Hematopoietic multipotent progenitor cell treated with erythropoietin and hydrocortisone succinate and interleukin-3 and kit ligand, for 8 days (in vitro differentiated cells): ENCODE measurements at regions not wholly inside any gene's neighbourhood (a gene's known extent, or its start where the extent isn't known, plus 50 kb on each side); places are given as distances from the start of the nearest gene placed in this dataset.

ENCODE experiments used
- DNase-seq: peaks from one replicate; pipeline ENCODE4 v3.0.0-alpha.2; 2015

DNA sequence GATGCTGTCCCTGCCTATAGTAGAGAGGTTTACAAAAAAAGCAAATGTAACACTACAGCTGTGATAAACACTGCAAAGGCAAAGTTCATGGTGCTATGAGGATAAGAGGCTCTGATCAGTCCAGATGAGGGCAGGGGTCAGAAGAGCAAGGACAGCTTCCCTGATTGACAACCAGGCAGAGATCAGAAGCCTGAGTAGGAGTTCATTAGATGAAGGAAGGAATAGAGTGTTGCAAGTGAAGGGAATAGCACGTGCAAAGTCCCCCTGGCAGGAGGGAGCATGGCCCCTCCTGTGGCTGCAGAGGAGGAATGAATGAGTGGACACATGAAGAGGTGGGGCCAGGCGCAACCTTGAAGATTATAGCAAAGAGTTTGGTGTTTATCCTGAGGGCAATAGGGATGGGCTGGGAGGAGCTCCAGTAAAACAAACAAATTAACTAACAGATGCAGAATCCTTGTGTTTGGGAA lies 208.4 kb upstream of the IRX5 start:
- DNase-seq = no peak

DNA sequence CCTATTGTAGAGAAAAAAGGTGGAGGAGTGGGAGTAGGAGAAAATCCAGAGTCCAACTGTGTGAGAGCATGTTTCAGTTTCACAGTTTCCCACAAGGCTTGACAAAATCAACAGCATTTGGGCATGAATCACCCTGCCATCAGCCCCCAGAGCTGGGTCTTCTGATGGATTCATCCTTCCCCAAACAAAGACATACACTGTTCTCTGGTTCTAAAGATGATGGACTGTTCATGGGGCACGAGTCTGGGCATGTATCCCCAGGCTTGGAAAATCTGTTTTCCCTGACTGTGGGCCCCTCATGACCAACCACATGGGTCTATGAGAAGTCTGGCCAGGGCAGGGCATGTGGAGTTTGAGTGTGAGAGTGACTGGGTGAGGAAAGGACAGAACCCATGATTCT lies 210.4 kb upstream of the IRX5 start:
- no peak for DNase-seq

DNA sequence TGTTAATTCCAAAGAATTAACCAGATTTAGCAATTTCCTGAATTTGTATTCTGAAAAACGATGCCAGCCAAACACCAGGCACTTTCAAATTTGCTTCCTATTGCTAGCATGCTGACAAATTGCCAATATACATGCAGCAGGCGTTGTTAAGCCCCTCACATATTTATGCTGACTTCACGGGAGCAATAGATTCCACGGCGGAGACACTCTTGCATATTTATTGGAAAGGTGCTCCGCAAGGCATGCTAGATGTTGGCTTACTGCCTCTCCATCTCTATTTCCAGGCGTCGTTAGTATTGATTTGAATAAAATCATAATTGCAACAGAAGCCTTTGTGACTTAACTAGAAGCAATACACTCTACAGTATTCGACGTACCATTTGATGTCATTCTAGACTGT lies 211.0 kb upstream of the IRX5 start:
- no peak for DNase-seq

DNA sequence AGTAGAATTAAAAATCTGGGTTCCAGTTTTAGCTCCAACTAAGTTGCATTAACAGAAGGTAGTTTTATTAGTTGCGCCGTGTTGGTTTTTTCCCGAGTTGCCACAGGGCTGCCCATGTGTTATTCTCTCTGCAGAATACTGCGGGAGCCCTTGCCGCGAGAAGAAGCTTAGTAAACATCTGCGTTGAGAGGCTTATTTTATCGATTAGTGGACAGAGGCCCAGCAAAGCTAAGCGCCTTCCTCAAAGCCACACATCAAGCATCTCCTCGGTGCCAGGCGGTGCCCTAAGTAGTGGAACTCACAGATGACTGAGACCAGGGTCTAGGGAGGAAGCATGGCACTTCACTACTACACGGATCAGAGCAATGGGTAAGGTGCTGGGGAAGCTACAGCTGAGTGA lies 212.3 kb upstream of the IRX5 start:
- no peak for DNase-seq

DNA sequence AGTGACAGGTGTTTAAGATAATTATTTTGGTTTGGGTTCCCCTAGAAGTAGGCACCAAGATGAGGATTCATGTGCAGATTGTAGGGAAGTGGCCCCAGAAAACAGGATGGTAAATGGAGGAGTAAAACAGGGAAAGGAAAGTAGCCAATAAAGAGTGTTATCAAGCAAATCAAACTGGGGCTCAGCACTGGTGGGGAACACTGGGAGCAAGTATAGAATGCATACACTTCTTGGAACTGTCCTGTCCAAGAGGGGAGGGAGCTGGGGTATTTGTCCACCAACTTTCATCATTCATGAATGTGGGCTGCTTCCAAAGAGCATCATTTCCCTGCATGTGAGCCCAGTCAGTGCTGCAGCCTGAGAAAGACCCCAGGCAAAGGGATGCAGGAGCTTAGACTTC lies 215.7 kb upstream of the IRX5 start:
- no peak for DNase-seq

DNA sequence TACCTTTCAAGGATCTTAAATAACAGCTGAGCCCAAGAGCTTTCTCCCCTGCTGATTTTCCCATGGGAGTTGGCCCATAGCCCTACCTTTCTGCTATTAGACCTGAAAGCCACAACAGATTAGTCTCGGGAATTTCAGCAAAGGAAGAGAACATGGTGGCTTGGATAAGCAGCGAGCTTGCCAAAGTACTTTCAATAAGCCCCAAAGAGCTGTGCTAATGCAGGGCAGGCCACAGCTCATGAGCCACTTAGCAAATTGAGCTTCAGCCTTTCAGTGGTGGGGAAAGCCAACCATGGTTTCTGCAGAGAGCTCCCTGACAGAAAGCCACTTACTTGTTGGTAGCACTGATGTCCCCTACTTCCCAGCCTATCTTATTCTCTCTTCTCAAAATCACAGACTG lies 217.8 kb upstream of the IRX5 start:
- no peak for DNase-seq

DNA sequence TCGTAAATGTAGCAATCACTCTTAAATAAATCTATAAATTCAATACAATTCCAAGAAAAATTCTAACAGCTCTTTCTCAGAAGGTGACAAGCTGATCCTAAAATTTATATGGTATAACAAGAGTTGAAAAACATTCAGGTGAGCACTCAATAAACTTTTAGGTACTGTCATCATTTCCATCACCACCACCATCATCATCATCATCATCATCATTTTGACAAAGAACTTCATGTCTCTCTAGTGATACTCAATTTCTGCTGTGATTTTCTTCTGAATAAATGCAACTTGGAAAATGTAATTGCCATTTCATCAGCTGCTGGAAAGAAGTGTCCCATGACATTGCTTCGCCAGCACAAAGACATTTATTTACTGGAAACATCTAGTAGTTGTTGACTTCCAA lies 222.9 kb upstream of the IRX5 start:
- DNase-seq = no peak

DNA sequence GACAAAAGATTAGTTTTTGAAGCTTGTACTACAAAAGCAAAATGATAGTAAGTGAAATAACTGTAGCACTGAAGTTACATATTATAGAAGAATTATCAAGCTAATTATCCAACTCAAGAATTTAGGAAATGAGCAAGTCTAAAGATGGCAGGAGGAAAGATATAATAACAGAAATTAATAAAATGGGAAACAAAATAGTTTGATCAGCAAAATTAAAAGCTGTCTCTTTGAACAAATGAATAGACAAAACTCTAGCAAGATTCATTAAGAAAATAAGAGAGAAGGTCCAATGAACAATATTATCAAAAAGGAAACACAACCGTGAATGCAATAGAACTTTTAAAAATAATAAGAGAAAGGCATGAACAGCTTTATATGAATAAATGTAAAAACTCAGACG lies 224.3 kb upstream of the IRX5 start:
- DNase-seq = no peak

DNA sequence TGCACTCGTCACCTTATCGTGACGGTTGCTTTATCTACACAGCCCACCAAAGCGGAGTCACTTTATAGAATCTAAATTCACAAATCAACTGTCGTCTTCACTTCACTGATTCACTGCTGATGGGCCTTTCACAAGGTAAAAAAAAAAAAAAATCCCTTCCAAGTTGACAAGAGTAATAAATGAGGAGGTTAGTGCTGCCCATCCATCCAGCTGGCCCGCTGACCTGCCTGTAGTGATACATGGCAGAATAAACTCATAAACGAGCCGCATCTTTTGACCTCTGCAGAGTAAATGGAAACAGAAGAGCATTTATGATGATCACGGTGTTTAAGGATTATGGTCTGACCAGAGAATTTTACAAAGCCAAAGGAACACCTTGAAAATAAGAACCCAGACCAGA lies 227.3 kb upstream of the IRX5 start:
- DNase-seq = no peak

DNA sequence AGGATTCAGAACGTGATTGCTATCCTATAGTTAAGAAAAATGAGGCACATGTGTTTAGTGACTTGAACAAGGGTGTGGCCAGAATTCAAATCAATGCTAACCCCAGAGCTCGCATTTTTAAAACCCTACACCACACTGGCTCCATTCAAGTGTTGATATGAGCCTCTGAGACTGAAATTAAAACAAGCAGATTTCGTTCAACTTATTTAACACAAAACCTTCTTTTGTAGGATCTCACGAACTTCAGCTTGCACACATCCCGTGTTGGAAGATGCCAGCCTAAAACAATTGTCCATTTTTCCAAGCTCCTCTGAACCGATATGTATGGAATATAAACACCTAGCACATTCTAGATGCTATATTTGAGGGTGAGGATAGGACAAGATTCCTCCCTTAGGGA lies 231.0 kb upstream of the IRX5 start:
- DNase-seq = no peak

DNA sequence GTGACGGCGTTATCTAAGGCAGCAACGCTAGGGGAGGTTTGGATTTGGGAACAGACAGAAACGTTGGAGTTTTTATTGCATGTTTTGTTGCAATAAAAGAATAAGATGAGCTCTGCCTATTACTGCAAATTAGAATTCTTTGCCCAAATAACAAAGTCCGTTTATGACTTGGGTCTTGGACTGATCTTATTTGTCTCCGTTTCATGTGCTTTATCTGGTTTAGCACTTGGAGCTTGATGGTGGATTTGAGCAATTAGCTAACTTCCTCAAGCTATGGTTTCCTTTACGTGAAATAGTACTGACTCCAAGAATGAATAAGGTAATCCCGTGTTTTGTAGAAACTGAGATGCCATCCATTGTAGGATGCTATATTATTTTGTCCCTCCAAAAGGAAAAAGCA lies 233.0 kb upstream of the IRX5 start:
- no peak for DNase-seq

DNA sequence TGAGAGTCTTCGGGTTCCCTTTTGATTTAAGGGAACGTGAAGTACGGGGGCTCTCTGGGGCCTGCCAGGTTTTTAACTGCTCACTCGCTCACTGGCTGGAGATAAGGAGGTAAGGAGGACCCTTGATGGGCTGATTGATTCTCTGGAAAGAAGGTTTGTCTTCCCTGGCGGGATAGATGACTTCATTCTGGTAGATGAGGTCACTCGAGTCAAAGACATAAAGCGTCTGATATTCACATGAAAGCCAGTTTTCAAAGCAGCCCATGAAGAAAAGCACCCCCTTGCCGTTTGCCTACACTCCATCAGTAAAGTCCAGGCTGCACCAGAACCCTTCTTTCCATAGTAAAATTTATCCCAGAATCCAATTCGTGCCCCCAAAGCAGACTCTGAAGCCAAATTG lies 233.7 kb upstream of the IRX5 start:
- no peak for DNase-seq

DNA sequence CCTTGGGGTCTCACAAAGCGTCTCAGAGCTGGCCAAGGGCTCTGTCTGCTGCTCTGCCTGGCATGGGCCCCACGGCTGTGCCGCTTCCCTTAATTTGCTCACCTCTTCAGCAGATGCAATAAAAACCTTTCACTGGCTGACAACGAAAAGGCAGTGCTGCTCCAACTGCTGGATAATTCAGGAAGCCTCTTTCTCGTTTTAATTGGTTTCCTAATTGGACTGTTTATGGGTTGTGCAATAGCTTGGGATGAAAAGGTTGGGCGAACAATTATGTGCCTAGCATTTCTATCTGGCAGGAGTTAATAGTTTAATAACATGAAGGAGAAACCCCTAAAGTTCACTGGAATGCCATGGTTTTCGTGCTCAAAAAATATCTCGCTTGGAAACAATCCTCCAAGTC lies 234.1 kb upstream of the IRX5 start:
- no peak for DNase-seq

DNA sequence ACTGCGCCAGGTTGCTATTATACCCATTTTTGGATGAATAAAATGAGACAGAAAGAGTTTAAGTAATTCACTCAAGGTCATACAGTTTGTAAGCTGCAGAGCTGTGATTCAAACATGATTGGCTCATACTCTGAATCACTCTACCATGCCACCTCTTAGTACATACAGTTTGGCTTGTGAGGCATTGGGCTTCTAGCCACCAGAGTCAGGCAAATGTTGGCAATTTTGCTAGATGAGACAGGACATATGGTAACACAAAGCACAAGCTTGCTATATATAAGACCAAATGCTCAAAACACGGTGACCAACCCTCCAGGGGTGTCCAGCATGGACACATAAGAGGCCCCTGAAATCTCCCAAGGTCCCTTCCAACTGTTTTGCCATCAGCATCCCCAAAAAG lies 236.0 kb upstream of the IRX5 start:
- DNase-seq = no peak

DNA sequence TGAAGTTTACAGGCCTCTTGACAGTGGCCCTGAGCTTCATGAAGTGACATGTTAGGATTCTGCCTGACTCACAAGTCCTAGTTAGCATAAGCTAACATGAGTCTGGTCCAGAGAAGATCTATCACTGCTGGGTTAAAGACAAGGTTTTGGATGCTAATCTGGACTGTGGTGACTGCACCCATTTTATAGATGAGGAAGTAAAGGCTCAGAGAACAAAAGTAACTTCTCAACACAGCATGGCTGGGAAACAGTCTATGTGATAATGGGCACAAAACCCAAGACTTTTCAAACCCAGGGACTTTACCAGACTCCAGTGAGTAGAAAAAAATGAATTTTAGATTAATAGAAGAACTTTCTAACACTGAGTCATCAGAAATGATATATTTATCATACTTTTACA lies 236.8 kb upstream of the IRX5 start:
- DNase-seq = no peak

DNA sequence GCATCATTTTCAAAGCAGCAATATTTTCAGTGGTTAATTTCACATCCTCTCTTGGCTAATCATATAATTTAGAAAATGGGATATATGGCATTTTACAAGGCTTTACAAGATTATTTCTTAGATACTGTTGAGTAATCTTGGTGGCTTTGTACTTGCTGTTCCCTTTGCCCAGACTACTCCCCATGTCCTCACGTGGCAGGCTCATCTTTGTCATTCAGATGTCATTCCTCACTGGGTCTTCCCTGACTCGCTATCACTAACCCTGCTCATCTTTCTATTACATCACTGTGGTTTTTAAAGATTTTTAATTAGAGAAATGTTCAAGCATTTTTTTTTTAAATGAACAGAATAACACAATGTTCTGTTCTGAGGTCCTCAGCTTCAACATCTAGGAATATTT lies 240.0 kb upstream of the IRX5 start:
- DNase-seq = no peak

DNA sequence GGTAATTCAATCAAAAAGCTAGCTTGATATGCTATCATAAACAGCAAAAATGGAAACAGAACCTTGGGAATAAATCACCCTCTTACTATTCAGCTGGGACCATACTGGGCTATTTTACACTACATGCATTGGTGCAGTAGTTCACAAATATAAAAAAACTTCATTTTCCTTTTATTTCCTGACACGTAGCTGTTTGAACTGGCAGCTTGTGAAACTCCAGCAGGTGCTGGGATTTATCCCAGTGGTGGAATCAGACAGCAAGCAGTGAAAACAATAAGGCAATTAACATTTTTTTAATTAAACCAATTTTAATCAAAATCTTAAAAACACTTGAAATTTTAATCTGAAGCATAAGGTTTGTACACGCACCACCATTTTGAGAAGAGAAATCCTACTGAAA lies 240.4 kb upstream of the IRX5 start:
- DNase-seq = no peak

DNA sequence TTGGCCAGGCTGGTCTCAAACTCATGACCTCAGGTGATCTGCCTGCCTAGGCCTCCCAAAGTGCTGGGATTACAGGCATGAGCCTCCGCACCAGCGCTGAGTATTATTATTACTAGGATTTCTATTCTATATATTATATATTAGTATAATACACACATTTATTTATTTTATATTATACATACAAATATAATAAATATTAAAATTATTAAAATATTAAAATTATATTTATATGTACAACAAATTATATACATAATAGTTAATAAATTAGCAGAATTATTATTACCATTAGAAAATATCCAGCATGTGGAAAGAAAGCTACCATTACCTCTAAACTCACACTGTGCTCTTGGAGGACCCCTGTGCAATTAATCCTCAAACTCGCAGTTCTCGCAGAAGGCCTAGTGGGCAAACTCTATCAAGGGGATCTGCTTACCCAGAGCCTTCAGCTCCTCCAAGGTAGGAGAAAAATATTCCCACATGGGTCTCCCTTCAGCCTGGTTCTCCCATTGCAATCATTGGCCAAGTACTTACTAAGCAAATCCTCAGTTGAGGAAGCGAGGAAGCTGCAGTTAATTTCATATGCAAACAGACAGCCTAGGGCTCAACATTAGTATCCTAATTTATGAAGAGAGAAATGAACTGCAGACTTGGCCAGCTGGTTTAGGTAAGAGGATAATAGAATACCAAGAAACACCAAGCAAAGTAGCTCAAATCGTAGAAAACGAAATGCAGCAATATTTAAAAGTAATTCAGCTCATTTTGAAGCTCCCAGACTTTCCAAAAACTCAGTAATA lies 241.4 kb upstream of the IRX5 start:
- no peak for DNase-seq

DNA sequence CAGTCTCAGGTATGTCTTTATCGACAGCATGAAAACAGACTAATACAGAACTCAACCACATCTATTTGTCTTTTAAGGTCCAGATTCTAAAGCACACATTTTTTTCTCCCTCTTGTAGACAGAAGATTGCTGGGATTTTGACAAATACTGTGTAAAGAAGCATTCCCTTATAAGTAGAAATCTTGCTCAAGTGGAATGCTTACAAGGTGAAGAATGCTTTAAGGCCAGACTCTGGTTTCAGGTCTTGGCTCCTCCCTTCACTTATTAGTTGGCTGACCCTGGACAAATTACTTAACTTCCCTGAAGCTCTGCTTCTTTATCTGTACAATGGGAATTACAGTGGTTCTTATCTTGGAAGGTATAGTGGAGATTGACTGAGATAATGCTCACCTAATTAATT lies 242.3 kb upstream of the IRX5 start:
- DNase-seq = no peak

DNA sequence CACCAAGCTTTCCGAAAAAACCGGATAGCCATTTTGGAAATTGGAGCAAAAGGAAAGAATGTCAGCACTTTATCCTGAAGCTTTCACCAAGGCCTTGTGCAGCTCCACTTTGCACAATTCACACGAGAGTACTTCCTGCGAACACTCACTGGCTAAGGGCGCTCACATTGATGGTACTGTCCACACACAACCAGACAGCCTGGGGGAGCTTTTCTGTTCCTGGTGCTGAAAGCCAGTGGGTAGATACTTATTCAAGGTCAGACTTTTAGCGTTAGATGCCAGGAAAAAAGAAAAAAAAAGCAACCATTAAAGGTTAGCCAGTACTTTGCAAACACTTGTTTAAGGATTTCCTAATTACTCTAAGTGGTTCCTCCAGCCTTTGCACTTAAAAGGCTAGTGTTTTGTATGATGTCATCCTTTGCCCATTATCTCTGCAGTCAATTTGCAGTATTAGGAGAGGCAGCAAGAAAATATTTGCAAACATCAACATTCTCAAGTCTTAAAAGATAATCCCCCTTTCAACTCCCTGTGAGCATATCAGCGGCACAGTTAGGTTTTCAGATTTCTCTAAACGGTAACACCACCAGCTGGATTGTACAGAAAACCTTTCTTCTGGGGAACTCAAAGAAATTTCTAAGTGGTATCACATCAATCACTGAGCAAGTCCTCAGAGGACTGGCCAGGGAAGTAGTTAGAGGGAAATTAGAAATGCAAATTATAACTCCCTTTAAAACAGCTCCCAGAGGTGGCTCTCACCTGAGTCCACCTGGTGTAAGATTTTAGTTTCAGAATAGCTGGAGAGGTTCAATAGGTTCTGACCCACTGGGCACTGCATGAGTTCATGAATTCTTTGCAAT lies 243.4 kb upstream of the IRX5 start:
- DNase-seq = no peak

DNA sequence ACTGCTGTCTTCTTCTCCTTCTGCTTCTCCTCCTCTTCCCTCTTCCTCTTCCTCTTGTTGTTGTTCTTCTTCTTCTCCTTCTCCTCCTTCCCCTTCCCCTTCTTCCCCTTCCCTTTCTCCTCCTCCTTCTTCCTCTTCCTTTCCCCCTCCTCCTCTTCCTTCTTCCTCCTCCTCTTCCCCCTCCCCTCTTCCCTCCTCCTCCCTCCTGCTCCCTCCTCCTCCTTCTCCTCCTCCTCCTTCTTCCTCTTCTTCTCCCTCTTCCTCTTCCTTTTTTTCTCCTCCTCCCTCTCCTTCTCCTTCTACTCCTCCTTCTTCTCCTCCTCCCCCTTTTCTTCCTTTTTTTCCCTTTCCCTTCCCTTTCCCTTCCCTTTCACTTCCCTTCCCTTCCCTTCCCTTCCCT lies 245.0 kb upstream of the IRX5 start:
- no peak for DNase-seq

DNA sequence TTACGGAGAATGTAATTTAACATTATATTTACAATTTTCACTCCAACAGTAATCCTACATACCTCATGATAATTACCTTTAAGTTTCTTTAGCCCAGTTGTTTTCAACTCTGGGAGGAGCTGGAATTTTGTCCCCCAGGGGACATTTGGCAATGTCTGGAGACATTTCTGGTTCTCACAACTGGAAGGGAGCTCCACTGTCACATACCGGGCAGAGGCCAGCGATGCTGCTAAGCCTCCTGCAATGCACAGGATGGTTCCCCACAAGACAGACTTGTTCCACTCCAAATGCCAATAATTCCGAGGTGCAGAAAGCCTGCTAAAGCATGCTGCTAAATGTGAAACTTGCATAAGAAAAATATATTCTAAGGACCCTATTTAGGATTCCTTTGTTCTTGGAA lies 251.1 kb upstream of the IRX5 start:
- DNase-seq = no peak

DNA sequence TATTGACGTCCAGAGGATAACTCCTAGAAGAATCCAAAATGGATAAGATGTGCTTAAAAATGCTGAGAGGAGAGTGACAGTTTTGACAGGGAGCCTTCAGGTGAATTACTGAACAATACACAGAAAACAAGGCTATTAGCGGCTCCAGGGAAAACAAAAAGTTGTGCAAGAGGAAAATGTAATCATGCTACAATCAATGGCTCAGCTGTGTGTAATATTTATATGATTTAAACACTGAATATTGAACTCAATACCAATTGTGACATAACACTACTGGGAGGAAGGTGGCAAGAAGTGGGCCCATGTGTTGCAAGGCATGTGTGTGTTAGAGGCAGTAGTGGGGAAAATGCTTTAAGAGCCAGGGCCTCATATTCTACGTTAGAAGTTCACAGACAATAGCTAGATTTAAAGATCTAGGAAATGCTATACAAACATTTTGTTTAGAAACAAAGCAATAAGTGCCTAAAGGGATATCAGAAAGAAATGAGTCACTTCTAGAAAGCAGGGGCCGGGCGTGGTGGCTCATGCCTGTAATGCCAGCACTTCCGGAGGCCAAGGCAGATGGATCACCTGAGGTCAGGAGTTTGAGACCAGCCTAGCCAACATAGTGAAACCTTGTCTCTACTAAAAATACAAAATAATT lies 253.2 kb upstream of the IRX5 start:
- no peak for DNase-seq

DNA sequence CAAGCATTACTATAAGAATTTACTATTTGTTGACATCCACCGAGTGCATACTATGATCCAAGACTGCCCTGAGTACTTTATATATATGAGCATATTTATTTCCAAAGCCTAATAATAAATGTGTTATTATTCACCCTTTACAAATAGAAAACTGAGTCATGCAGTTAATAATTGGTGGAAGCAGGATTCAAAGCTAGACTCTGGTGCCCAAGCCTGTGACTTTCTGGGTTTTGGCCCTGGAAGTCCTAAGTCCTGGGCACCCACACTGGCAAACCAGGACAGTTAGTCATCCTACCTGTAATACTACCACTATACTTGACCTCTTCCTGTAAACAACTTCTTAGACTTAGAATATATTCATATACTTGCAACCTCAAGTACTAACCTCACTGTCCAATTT lies 257.4 kb upstream of the IRX5 start:
- no peak for DNase-seq
